Neural cell (in vitro differentiated cells): ENCODE measurements at regions not wholly inside any gene's neighbourhood (a gene's known extent, or its start where the extent isn't known, plus 50 kb on each side); places are given as distances from the start of the nearest gene placed in this dataset.

Experiments
- H2AFZ ChIP-seq: fragments of 200-600, 300-800 bp; sonication (generic), shearing (Covaris generic); 2 replicates; pipeline ENCODE4 v1.6.0; 2014; ENCODE audit warnings: low read depth, mild to moderate bottlenecking, antibody characterized with exemption, low read length, moderate library complexity
- H3F3A ChIP-seq: fragments of 200-600 bp; shearing (Covaris generic); 2 replicates; pipeline ENCODE4 v1.6.1; 2016; ENCODE audit warnings: mild to moderate bottlenecking, moderate library complexity, mixed read lengths, antibody characterized with exemption, low read length; ENCODE audit not compliant: insufficient read depth, poor library complexity, severe bottlenecking
- H3K27ac ChIP-seq: fragments of 200-600, 300-800 bp; sonication (generic), shearing (Covaris generic); 2 replicates; pipeline ENCODE4 v1.5.1; 2014; ENCODE audit warnings: mild to moderate bottlenecking, low read length, moderate library complexity
- H3K27me3 ChIP-seq: fragments of 300-800, 200-600 bp; sonication (generic), shearing (Covaris generic); 2 replicates; pipeline ENCODE4 v1.6.0; 2014; ENCODE audit warnings: mild to moderate bottlenecking, low read depth, low read length, moderate library complexity; ENCODE audit not compliant: insufficient read depth
- H3K36me3 ChIP-seq: fragments of 300-800, 200-600 bp; sonication (generic), shearing (Covaris generic); 2 replicates; pipeline ENCODE4 v1.5.1; 2014; ENCODE audit warnings: mild to moderate bottlenecking, antibody characterized with exemption, low read length, moderate library complexity; ENCODE audit not compliant: insufficient read depth
- H3K4me2 ChIP-seq: fragments of 300-800, 200-600 bp; sonication (generic), shearing (Covaris generic); 2 replicates; pipeline ENCODE4 v1.6.0; 2014; ENCODE audit warnings: mild to moderate bottlenecking, low read length
- H3K4me3 ChIP-seq: fragments of 300-800, 200-600 bp; sonication (generic), shearing (Covaris generic); 2 replicates; pipeline ENCODE4 v1.5.1; 2014; ENCODE audit warnings: mild to moderate bottlenecking, low read length, moderate library complexity
- H3K79me2 ChIP-seq: fragments of 200-600 bp; shearing (Covaris generic); replicated peaks from 2 replicates; pipeline ENCODE4 v1.6.0; 2014; ENCODE audit warnings: mild to moderate bottlenecking, low read length, moderate library complexity; ENCODE audit not compliant: insufficient read depth
- H3K9ac ChIP-seq: fragments of 300-800, 200-600 bp; sonication (generic), shearing (Covaris generic); 2 replicates; pipeline ENCODE4 v1.6.1; 2016; ENCODE audit warnings: mild to moderate bottlenecking, low read length, mixed read lengths
- H3K9me2 ChIP-seq: fragments of 200-600 bp; shearing (Covaris generic); 2 replicates; pipeline ENCODE4 v1.6.1; 2016; ENCODE audit warnings: mild to moderate bottlenecking, low read length, mixed read lengths; ENCODE audit not compliant: insufficient read depth
- H3K9me3 ChIP-seq: fragments of 200-600, 300-800 bp; sonication (generic), shearing (Covaris generic); 2 replicates; pipeline ENCODE4 v1.6.1; 2016; ENCODE audit warnings: mild to moderate bottlenecking, mixed run types, low read length, moderate library complexity, mixed read lengths
- H4K20me1 ChIP-seq: fragments of 200-600 bp; shearing (Covaris generic); 2 replicates; pipeline ENCODE4 v1.6.1; 2016; ENCODE audit warnings: mild to moderate bottlenecking, mixed run types; ENCODE audit not compliant: insufficient read depth
- CTCF ChIP-seq: fragments of 450-650 bp; IDR thresholded peaks from 2 replicates; pipeline ENCODE4 v1.5.1; 2014; ENCODE audit warnings: antibody characterized with exemption, mild to moderate bottlenecking, moderate library complexity; ENCODE audit not compliant: poor library complexity, severe bottlenecking
- EP300 ChIP-seq: fragments of 450-650 bp; conservative IDR thresholded peaks from 2 replicates; pipeline ENCODE4 v1.6.1; 2014; ENCODE audit warnings: antibody characterized with exemption, mild to moderate bottlenecking, moderate library complexity; ENCODE audit not compliant: poor library complexity, severe bottlenecking
- EZH2 ChIP-seq: fragments of 200-600, 300-800 bp; shearing (Covaris generic), sonication (generic); IDR thresholded peaks from 2 replicates; pipeline ENCODE4 v1.6.1; 2014; ENCODE audit warnings: antibody characterized with exemption, low read length, borderline replicate concordance, mild to moderate bottlenecking; ENCODE audit not compliant: insufficient read depth, poor library complexity, severe bottlenecking
- MXI1 ChIP-seq: fragments of 450-650 bp; conservative IDR thresholded peaks from 2 replicates; pipeline ENCODE4 v1.6.1; 2014; ENCODE audit warnings: antibody characterized with exemption, mild to moderate bottlenecking; ENCODE audit not compliant: poor library complexity, severe bottlenecking
- POLR2AphosphoS5 ChIP-seq: IDR thresholded peaks from 2 replicates; pipeline ENCODE4 v1.6.1; 2012
- RAD21 ChIP-seq: fragments of 450-650 bp; conservative IDR thresholded peaks from 2 replicates; pipeline ENCODE4 v1.6.1; 2014; ENCODE audit warnings: antibody characterized with exemption, mild to moderate bottlenecking, moderate library complexity
- REST ChIP-seq: IDR thresholded peaks from 2 replicates; pipeline ENCODE4 v1.6.1; 2012; ENCODE audit warnings: borderline replicate concordance

DNA sequence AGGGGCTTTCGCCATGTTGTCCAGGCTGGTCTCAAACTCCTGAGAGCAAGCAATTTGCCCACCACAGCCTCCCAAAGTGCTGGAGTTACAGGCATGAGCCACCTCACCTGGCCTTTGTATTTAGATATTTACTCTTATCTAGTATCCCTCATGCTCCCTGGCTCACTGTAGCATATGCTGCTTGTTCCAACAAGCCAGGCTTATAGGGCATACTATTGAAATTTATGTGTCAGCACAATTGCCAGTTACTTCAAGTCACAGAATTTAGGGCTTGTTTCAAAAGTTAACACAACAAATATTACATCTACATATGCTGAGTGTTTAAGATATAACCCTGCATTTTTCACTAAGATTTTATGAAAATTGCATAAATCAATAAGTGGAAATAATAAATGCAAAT is 469.2 kb upstream of the ZNF608 start:
- no peak overlapping the region for H3K27ac ChIP-seq
- H3K27me3 ChIP-seq, result no peaks in the 10 kb centered on the region
- peaks cover 3% of the 10 kb centered on the region for H3K9me3 ChIP-seq
- H3K79me2 ChIP-seq, result no peaks in the 10 kb centered on the region
- no peaks in the 10 kb centered on the region for H3K9me2 ChIP-seq
- TF ChIP-seq RAD21, result no peak
- TF ChIP-seq CTCF, result no peak
- H4K20me1 ChIP-seq, result no peaks in the 10 kb centered on the region
- H2AFZ ChIP-seq, result no peak overlapping the region
- H3F3A ChIP-seq, result no peaks in the 10 kb centered on the region
- H3K36me3 ChIP-seq, result no peaks in the 10 kb centered on the region
- H3K4me3 ChIP-seq, result no peak overlapping the region
- H3K9ac ChIP-seq, result no peak overlapping the region
- H3K4me2 ChIP-seq, result no peak overlapping the region

GRCh38 chr5:125219710-125220109 is 473.3 kb upstream of the ZNF608 start:
- Histone ChIP-seq H3K79me2 (no peaks in the 10 kb centered on the region), H3K9ac (no peak overlapping the region), H3F3A (no peaks in the 10 kb centered on the region), H3K9me3 (peaks cover 3% of the 10 kb centered on the region), H4K20me1 (no peaks in the 10 kb centered on the region), H3K27ac (no peak overlapping the region), H3K4me3 (no peak overlapping the region), H2AFZ (no peak overlapping the region), H3K27me3 (no peaks in the 10 kb centered on the region), H3K9me2 (no peaks in the 10 kb centered on the region), H3K4me2 (no peak overlapping the region), H3K36me3 (no peaks in the 10 kb centered on the region)
- TF ChIP-seq CTCF (no peak), POLR2AphosphoS5 (no peak), EZH2 (no peak), REST (no peak), EP300 (no peak), RAD21 (no peak), MXI1 (no peak)
